ENCODE measurements at regions not wholly inside any gene's neighbourhood (a gene's known extent, or its start where the extent isn't known, plus 50 kb on each side); places are given as distances from the start of the nearest gene placed in this dataset.

- no peak for TF ChIP-seq CTCF (IDR thresholded peaks at IDR 0.05)
- intact Hi-C loops (cut with DNase I) = no loop called here
- H3K4me3 ChIP-seq = no peak overlapping the region
- no peaks in the 10 kb centered on the region for H3K9me3 ChIP-seq
- H3K36me3 ChIP-seq = no peaks in the 10 kb centered on the region
- 59% methylated on average over 4 of the region's 4 CpGs for WGBS, 2 donors
- no peak for DNase-seq
- H3K4me1 ChIP-seq = no peaks in the 10 kb centered on the region
- no peak overlapping the region for H3K27ac ChIP-seq
- ATAC-seq = no peak
- H3K27me3 ChIP-seq = peaks cover 0 to 50% (median 27%) of the 10 kb centered on the region in 7 donors
Measured at GRCh38 chr3:135806317-135806716, 159.2 kb upstream of the PPP2R3A start.

GRCh38 chr3:135807879-135808278 is 157.6 kb upstream of the PPP2R3A start:
- H3K4me1 ChIP-seq = no peaks in the 10 kb centered on the region
- H3K27ac ChIP-seq = no peak overlapping the region
- no peak overlapping the region for H3K4me3 ChIP-seq
- no peaks in the 10 kb centered on the region for H3K36me3 ChIP-seq
- 0 to 12% methylated on average over 1 of the region's 1 CpG for WGBS, 2 donors
- DNase-seq = no peak
- H3K27me3 ChIP-seq = peaks cover 0 to 59% (median 22%) of the 10 kb centered on the region in 7 donors
- no peaks in the 10 kb centered on the region for H3K9me3 ChIP-seq
- no peak for TF ChIP-seq CTCF (IDR thresholded peaks at IDR 0.05)
- no peak for ATAC-seq
- intact Hi-C loops (cut with DNase I) = no loop called here

GRCh38 chr3:135809021-135809634 is 156.4 kb upstream of the PPP2R3A start:
- Histone ChIP-seq H3K27me3 (peaks cover 0 to 60% (median 22%) of the 10 kb centered on the region in 7 donors), H3K27ac (no peak overlapping the region), H3K9me3 (no peaks in the 10 kb centered on the region), H3K36me3 (no peaks in the 10 kb centered on the region), H3K4me1 (no peaks in the 10 kb centered on the region), H3K4me3 (no peak overlapping the region)
- 42 to 43% methylated on average over 4 of the region's 4 CpGs for WGBS, 2 donors
- no peak for ATAC-seq
- no peak for TF ChIP-seq CTCF (IDR thresholded peaks at IDR 0.05)
- DNase-seq = no peak
- intact Hi-C loops (cut with DNase I) = no loop called here

- ATAC-seq (no peak), DNase-seq (no peak)
- TF ChIP-seq CTCF (IDR thresholded peaks at IDR 0.05) = no peak
- 79 to 84% methylated on average over 8 of the region's 8 CpGs for WGBS, 2 donors
- Histone ChIP-seq H3K9me3 (no peaks in the 10 kb centered on the region), H3K36me3 (no peaks in the 10 kb centered on the region), H3K27ac (no peak overlapping the region), H3K4me3 (no peak overlapping the region), H3K4me1 (no peaks in the 10 kb centered on the region), H3K27me3 (peaks cover 0 to 64% (median 19%) of the 10 kb centered on the region in 7 donors)
- intact Hi-C loops (cut with DNase I) = no loop called here
Measured at GRCh38 chr3:135811651-135812050, 153.9 kb upstream of the PPP2R3A start.
